Gastroesophageal sphincter (tissue), 3 donors: ENCODE measurements at regions not wholly inside any gene's neighbourhood (a gene's known extent, or its start where the extent isn't known, plus 50 kb on each side); places are given as distances from the start of the nearest gene placed in this dataset.

Experiments
- CTCF ChIP-seq, 4 experiments: fragments of 200-600 bp in 2 of 4; fragments of 450-650 bp in 2 of 4; sonication (generic) in 1 of 4; IDR thresholded peaks; one replicate each; pipeline ENCODE4 v1.5.1; 2017 to 2019; ENCODE audit warnings: antibody characterized with exemption in 4 of 4, mild to moderate bottlenecking in 2 of 4, moderate library complexity in 2 of 4
- POLR2AphosphoS5 ChIP-seq: sonication (generic); formaldehyde crosslinking; IDR thresholded peaks from one replicate; pipeline ENCODE4 v1.6.1; 2017; ENCODE audit warnings: antibody characterized with exemption

- no peak for TF ChIP-seq CTCF (IDR thresholded peaks at IDR 0.05)
- no peak for TF ChIP-seq POLR2AphosphoS5
These were observed 1118.3 kb upstream of the ADGRL3 start for GRCh38 chr4:60081839-60082238.
